ENCODE measurements at regions not wholly inside any gene's neighbourhood (a gene's known extent, or its start where the extent isn't known, plus 50 kb on each side); places are given as distances from the start of the nearest gene placed in this dataset.

- TF ChIP-seq L3MBTL2 (conservative IDR thresholded peaks at IDR 0.05): no peak
- TF ChIP-seq FOXA1 (IDR thresholded peaks at IDR 0.05): no peak
- TF ChIP-seq LEF1 (IDR thresholded peaks at IDR 0.05; ENCODE audit: borderline replicate concordance): no peak
- TF ChIP-seq ELF4 (IDR thresholded peaks at IDR 0.05): no peak
- TF ChIP-seq FOXM1 (IDR thresholded peaks at IDR 0.05; ENCODE audit: borderline replicate concordance): no peak
- no peak for TF ChIP-seq BHLHE40 (IDR thresholded peaks at IDR 0.05; ENCODE audit: borderline replicate concordance)
- TF ChIP-seq SUZ12 (IDR thresholded peaks at IDR 0.05): no peak
Observed at GRCh38 chr16:55233464-55233863, 90.5 kb upstream of the IRX6 start.

All from HEK293T (cell line).